K562 (cell line): ENCODE measurements at regions not wholly inside any gene's neighbourhood (a gene's known extent, or its start where the extent isn't known, plus 50 kb on each side); places are given as distances from the start of the nearest gene placed in this dataset.

ENCODE experiments used
- ATAC-seq: fragments of 200-7000 bp; cut with Tn5 transposase; 3 replicates; pipeline ENCODE4 v1.9.1; 2020; ENCODE audit warnings: moderate library complexity
- BruUV-seq: library from RNA; stranded (reverse); fragments of 400-500 nt; replicated peaks from 2 replicates; lab custom pipeline; 2021; lab: Mats Ljungman, UMichigan
- CTCF ChIA-PET: fragments of 300-600 bp; formaldehyde crosslinking; extraction: SDS; loops from one replicate; lab custom pipeline; 2021; ENCODE audit warnings: low intra/inter-chr PET ratio; lab: Yijun Ruan, JAX
- POLR2A ChIA-PET: fragments of 300-600, 350-650 bp; sonication (Branson Sonifier 250); formaldehyde crosslinking; extraction: SDS; loops from one replicate; lab custom pipeline; 2021; ENCODE audit warnings: antibody characterized with exemption, inconsistent platforms; lab: Yijun Ruan, JAX
- DNase-seq, 4 experiments: peaks; one replicate each; pipeline versions ENCODE4 v3.0.0 to v3.0.0-alpha.2; 2011 to 2018; ENCODE audit warnings: low spot score in 3 of 4, mixed read lengths in 3 of 4; ENCODE audit errors: extremely low read depth in 1 of 4
- FAIRE-seq: peaks from 2 replicates; lab custom pipeline; 2011; peaks lifted over from hg19 to GRCh38; lab: Jason Lieb, UNC
- H2AFZ ChIP-seq: 2 replicates; pipeline ENCODE4 v1.6.0; 2011; ENCODE audit warnings: low read depth, low read length, control low read depth, inconsistent platforms
- H3K27ac ChIP-seq: fragments of 200-600 bp; 3 replicates; pipeline ENCODE4 v1.8.0; 2011; ENCODE audit warnings: low read depth, mild to moderate bottlenecking, control low read depth, inconsistent platforms, low read length, moderate library complexity, mixed read lengths; ENCODE audit errors: extremely low read depth
- H3K27me3 ChIP-seq, 2 experiments: fragments of 300-600 bp in 1 of 2; 2 replicates in 1 of 2; 3 replicates in 1 of 2; pipeline versions ENCODE4 v1.6.0 to v1.8.0; 2011; ENCODE audit warnings: inconsistent platforms in 2 of 2, low read length in 2 of 2, mild to moderate bottlenecking in 1 of 2, mixed read lengths in 1 of 2, moderate library complexity in 1 of 2; ENCODE audit not compliant: control insufficient read depth in 2 of 2, insufficient read depth in 2 of 2
- H3K36me3 ChIP-seq: fragments of 300-600 bp; 3 replicates; pipeline ENCODE4 v1.8.0; 2011; ENCODE audit warnings: mild to moderate bottlenecking, low read length, inconsistent platforms; ENCODE audit not compliant: control insufficient read depth, insufficient read depth
- H3K4me1 ChIP-seq, 2 experiments: fragments of 200-600 bp in 1 of 2; replicated peaks in 1 of 2; 2 replicates in 1 of 2; 3 replicates in 1 of 2; pipeline versions ENCODE4 v1.5.1 to v1.8.0; 2011; ENCODE audit warnings: inconsistent platforms in 2 of 2, low read length in 2 of 2, mild to moderate bottlenecking in 1 of 2, mixed read lengths in 1 of 2, moderate library complexity in 1 of 2; ENCODE audit not compliant: control insufficient read depth in 2 of 2, insufficient read depth in 2 of 2
- H3K4me2 ChIP-seq: 2 replicates; pipeline ENCODE4 v1.6.1; 2011; ENCODE audit warnings: low read length, control low read depth, inconsistent platforms, mixed read lengths; ENCODE audit not compliant: insufficient read depth
- H3K4me3 ChIP-seq: fragments of 200-600 bp; sonication (generic), shearing (Covaris generic); 2 replicates; pipeline ENCODE4 v1.5.1; 2016; ENCODE audit warnings: control low read depth, inconsistent platforms
- H3K79me2 ChIP-seq: fragments of 200-600 bp; 3 replicates; pipeline ENCODE4 v1.8.0; 2011; ENCODE audit warnings: low read length, inconsistent platforms; ENCODE audit not compliant: control insufficient read depth, insufficient read depth
- H3K9ac ChIP-seq, 2 experiments: 2 replicates each; pipeline versions ENCODE4 v1.6.0 to v1.6.1; 2011; ENCODE audit warnings: low read depth in 2 of 2, low read length in 2 of 2, control low read depth in 1 of 2, inconsistent platforms in 1 of 2, mild to moderate bottlenecking in 1 of 2, mixed read lengths in 1 of 2; ENCODE audit not compliant: insufficient read depth in 1 of 2
- H3K9me1 ChIP-seq: one replicate; pipeline ENCODE4 v1.6.0; 2011; ENCODE audit warnings: inconsistent platforms, mild to moderate bottlenecking, low read length, moderate library complexity; ENCODE audit not compliant: control insufficient read depth, insufficient read depth
- H3K9me3 ChIP-seq: replicated peaks from 2 replicates; pipeline ENCODE4 v1.5.1; 2011; ENCODE audit warnings: low read depth, low read length, inconsistent platforms; ENCODE audit not compliant: control insufficient read depth, insufficient read depth
- H4K20me1 ChIP-seq: replicated peaks from 2 replicates; pipeline ENCODE4 v1.6.1; 2011; ENCODE audit warnings: low read length, inconsistent platforms, mixed read lengths; ENCODE audit not compliant: control insufficient read depth, insufficient read depth
- CAMTA2 ChIP-seq: fragments of 250-450 bp; sonication (Bioruptor Pico); conservative IDR thresholded peaks from 2 replicates; pipeline ENCODE4 v1.5.1; 2022
- ELF4 ChIP-seq: fragments of 450-650 bp; formaldehyde crosslinking; IDR thresholded peaks from 2 replicates; pipeline ENCODE4 v1.4.0; 2022; ENCODE audit warnings: missing genetic modification characterization
- ETS2 ChIP-seq: IDR thresholded peaks from 2 replicates; pipeline ENCODE4 v1.6.1; 2016; ENCODE audit warnings: borderline replicate concordance, missing genetic modification characterization, mild to moderate bottlenecking, moderate library complexity, missing compliant biosample characterization; ENCODE audit not compliant: poor library complexity, severe bottlenecking
- GMEB1 ChIP-seq: fragments of 250-450 bp; sonication (Bioruptor Pico); IDR thresholded peaks from 2 replicates; pipeline ENCODE4 v1.4.0; 2020; ENCODE audit warnings: mild to moderate bottlenecking
- GTF3C2 ChIP-seq: IDR thresholded peaks from 3 replicates; pipeline ENCODE4 v1.6.1; 2011; ENCODE audit warnings: borderline replicate concordance, mild to moderate bottlenecking, moderate library complexity; ENCODE audit not compliant: insufficient read length; ENCODE audit errors: extremely low read depth
- MCM7 ChIP-seq, 2 experiments: fragments of 450-650 bp; IDR thresholded peaks; 2 replicates each; pipeline ENCODE4 v1.6.1; 2016 to 2018
- MYC ChIP-seq, 2 experiments: fragments of 250-450 bp in 1 of 2; sonication (Bioruptor Pico) in 1 of 2; IDR thresholded peaks; 2 replicates each; pipeline versions ENCODE4 v1.5.1 to v1.6.1; 2012 to 2021; ENCODE audit warnings: low read depth in 2 of 2, borderline replicate concordance in 1 of 2, improper control_type of control experiment in 1 of 2, low read length in 1 of 2, mild to moderate bottlenecking in 1 of 2, moderate library complexity in 1 of 2
- NBN ChIP-seq: fragments of 450-650 bp; IDR thresholded peaks from 2 replicates; pipeline ENCODE4 v1.6.1; 2016; ENCODE audit warnings: low read depth, mild to moderate bottlenecking
- NCOA6 ChIP-seq: fragments of 450-650 bp; IDR thresholded peaks from 2 replicates; pipeline ENCODE4 v1.6.1; 2017; ENCODE audit warnings: mild to moderate bottlenecking
- NUFIP1 ChIP-seq: fragments of 450-650 bp; IDR thresholded peaks from 2 replicates; pipeline ENCODE4 v1.6.1; 2018; ENCODE audit not compliant: partially characterized antibody
- PHF21A ChIP-seq: fragments of 450-650 bp; IDR thresholded peaks from 2 replicates; pipeline ENCODE4 v1.6.1; 2017; ENCODE audit warnings: low read depth, borderline replicate concordance
- SPI1 ChIP-seq: IDR thresholded peaks from 2 replicates; pipeline ENCODE4 v1.6.1; 2011; ENCODE audit warnings: low read depth, low read length, control low read depth, borderline replicate concordance
- STAG1 ChIP-seq: sonication (generic); formaldehyde crosslinking; IDR thresholded peaks from 2 replicates; pipeline ENCODE4 v1.5.0; 2020; ENCODE audit warnings: missing genetic modification reagents, borderline replicate concordance
- TEAD1 ChIP-seq, 2 experiments: fragments of 450-650 bp in 1 of 2; sonication (generic) in 1 of 2; formaldehyde crosslinking; IDR thresholded peaks; 2 replicates each; pipeline versions ENCODE4 v1.4.0 to v1.8.0; 2020 to 2022; ENCODE audit warnings: mild to moderate bottlenecking in 2 of 2, missing genetic modification reagents in 1 of 2
- THAP7 ChIP-seq: fragments of 250-450 bp; sonication (Bioruptor Pico); IDR thresholded peaks from 2 replicates; pipeline ENCODE4 v1.5.0; 2021
- ZNF224 ChIP-seq: sonication (generic); formaldehyde crosslinking; IDR thresholded peaks from 2 replicates; pipeline ENCODE4 v1.8.0; 2022; ENCODE audit warnings: mild to moderate bottlenecking, missing genetic modification reagents
- ZNF274 ChIP-seq: IDR thresholded peaks from 2 replicates; pipeline ENCODE4 v1.6.1; 2011; ENCODE audit warnings: low read depth, mild to moderate bottlenecking, low read length, moderate library complexity, borderline replicate concordance
- WGBS: fragments of 100-300 bp; shearing (Covaris generic); methylation state at CpG from one replicate; pipeline ENCODE4 v1.1.6; 2016; ENCODE audit warnings: low coverage, mixed read lengths; ENCODE audit not compliant: insufficient coverage; ENCODE audit errors: missing lambda C conversion rate; 5-methylcytosine and 5-hydroxymethylcytosine counted together
- in situ Hi-C: fragments of 300-500 bp; cut with MboI; formaldehyde crosslinking; loops from 4 replicates; pipeline ENCODE4 v1.15.0; 2018; ENCODE audit warnings: inconsistent platforms, mixed read lengths
- intact Hi-C: fragments of 100-400 bp; cut with micrococcal nuclease; formaldehyde crosslinking; loops from 2 replicates; pipeline ENCODE4 v1.14.2; 2022

- Histone ChIP-seq H3K4me2 (no peak overlapping the region), H4K20me1 (no peaks in the 10 kb centered on the region)
- CTCF ChIA-PET: no interaction called here
- no peak for DNase-seq
- no peak for TF ChIP-seq NCOA6
- TF ChIP-seq ZNF224 (CRISPR knock-in tag): no peak
- no peak for TF ChIP-seq ETS2 (tag)
- TF ChIP-seq GMEB1 (CRISPR knock-in tag): no peak
- TF ChIP-seq GTF3C2: no peak
- TF ChIP-seq NBN: no peak
- no peak for TF ChIP-seq TEAD1 (CRISPR knock-in tag; IDR thresholded peaks at IDR 0.05)
- TF ChIP-seq NUFIP1: no peak
- TF ChIP-seq STAG1 (CRISPR knock-in tag): no peak
- no peak for TF ChIP-seq CAMTA2 (CRISPR knock-in tag)
- no peak for TF ChIP-seq THAP7 (CRISPR knock-in tag)
- TF ChIP-seq MYC (IDR thresholded peaks at IDR 0.05; ENCODE audit: low read depth, low read length): no peak
- TF ChIP-seq MYC (CRISPR knock-in tag; IDR thresholded peaks at IDR 0.05; ENCODE audit: borderline replicate concordance, low read depth): no peak
- no peak for TF ChIP-seq ELF4
- no peak for TF ChIP-seq SPI1
- TF ChIP-seq PHF21A: no peak
- no peak for TF ChIP-seq ZNF274
- no peak for TF ChIP-seq MCM7 (IDR thresholded peaks at IDR 0.05)
- TF ChIP-seq, all 486 proteins: peak for 0
- Histone ChIP-seq H3K27ac (no peak overlapping the region), H3K4me3 (no peak overlapping the region), H3K9me1 (no peaks in the 10 kb centered on the region), H3K9ac (no peak overlapping the region), H3K9me3 (no peaks in the 10 kb centered on the region), H3K27me3 (no peaks in the 10 kb centered on the region), H2AFZ (no peak overlapping the region), H3K4me1 (no peaks in the 10 kb centered on the region), H3K79me2 (no peaks in the 10 kb centered on the region), H3K36me3 (no peaks in the 10 kb centered on the region)
- FAIRE-seq (no peak), ATAC-seq (no peak)
- in situ Hi-C loops: no loop called here
- intact Hi-C loops: no loop called here
- WGBS: 9% methylated on average over 2 of the region's 2 CpGs
- BruUV-seq: no TSS peak
- POLR2A ChIA-PET: no interaction called here
Measured at GRCh38 chr2:147683380-147683779, 161.4 kb upstream of the ACVR2A start.
